NCI-H128 (cell line): ENCODE measurements at regions not wholly inside any gene's neighbourhood (a gene's known extent, or its start where the extent isn't known, plus 50 kb on each side); places are given as distances from the start of the nearest gene placed in this dataset.
"Not testable (repeated sequence)": the region's sequence is repeated elsewhere in the genome, so short reads cannot be mapped to it uniquely, and the experiment has no call there.

Source experiments
- DNase-seq: peaks from one replicate; lab custom pipeline; 2025; ENCODE audit not compliant: unreplicated experiment; lab: John Stamatoyannopoulos, UW

DNA sequence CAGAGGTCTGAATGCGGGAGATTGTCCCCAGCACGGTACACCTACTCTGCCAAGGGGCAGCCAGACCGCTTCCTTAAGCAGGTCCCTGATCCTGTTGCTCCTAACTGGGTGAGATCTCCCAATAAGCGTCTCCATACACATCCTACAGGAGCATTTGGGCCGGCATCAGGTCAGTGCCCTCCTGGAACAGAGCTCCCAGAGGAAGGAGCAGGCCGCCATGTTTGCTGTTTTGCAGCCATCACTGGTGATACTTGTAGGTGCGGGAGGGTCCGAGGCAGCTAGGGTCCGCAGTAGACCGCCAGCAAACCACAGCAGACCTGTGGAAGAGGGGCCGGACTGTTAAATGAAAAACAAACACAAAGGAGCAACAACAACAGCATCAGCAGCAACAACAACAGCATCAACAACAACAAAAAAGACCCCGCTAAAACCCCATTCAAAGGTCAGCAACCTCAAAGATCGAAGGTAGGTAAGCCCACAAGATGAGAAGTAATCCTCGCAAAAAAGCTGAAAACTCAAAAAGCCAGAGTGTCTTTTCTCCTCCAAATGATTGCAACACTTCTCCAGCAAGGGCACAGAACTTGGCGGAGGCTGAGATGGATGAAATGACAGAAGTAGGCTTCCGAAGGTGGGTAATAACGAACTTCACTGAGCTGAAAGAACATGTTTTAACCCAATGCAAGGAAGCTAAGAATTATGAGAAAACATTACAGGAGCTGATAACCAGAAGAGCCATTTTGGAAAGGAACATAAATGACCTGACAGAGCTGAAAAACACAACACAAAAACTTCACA, 79.0 kb upstream of the CDH7 start:
- no peak for DNase-seq

DNA sequence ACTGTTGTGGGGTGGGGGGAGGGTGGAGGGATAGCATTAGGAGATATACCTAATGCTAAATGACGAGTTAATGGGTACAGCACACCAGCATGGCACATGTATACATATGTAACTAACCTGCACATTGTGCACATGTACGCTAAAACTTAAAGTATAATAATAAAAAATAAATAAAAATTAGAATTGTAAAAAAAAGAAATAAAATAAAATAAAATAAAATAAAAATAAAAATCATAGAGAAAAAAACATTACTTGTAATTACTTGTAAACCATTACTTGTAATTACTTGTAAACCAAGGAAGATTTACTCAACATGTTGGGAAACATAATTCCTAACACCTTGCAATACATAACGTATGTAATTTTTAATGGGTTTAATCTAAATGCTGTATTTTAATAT, 80.7 kb upstream of the CDH7 start:
- DNase-seq = not testable (repeated sequence)

DNA sequence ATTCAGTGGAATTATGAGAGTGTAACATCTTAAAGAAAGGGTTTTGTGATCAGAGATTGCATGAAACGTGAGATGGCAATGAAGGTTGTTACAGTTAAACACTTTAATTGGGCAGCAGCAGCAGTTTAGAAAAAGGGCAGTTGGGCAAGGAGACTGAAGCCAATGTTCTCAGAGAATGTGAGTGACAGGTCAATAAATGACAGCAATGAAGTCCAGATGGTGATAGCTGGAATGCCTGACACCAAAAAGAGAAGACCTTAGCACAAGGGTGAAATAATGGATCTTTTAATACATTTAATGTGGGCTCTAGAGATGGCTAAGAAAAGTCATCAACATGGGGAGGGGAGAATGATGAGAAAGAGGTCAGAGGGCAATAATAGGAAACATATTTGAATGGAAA, 89.4 kb upstream of the CDH7 start:
- no peak for DNase-seq

DNA sequence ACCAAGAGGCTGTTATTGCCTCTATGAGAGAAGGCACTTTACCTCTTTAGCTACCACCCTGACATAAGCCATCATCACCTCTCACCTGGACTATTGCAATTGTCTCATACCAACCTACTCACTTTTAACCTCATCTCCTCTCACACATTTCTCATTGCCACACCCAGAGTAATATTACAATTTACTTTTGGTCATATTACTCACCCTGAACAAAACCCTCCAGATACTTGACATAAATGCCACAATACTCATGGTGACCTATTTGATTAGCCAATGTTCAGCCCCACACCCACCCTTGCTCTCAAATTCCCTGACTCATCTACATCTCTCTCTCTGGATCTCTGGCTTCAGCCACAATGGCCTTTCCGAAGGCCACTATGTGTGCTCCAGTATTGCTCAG, 90.9 kb upstream of the CDH7 start:
- no peak for DNase-seq

DNA sequence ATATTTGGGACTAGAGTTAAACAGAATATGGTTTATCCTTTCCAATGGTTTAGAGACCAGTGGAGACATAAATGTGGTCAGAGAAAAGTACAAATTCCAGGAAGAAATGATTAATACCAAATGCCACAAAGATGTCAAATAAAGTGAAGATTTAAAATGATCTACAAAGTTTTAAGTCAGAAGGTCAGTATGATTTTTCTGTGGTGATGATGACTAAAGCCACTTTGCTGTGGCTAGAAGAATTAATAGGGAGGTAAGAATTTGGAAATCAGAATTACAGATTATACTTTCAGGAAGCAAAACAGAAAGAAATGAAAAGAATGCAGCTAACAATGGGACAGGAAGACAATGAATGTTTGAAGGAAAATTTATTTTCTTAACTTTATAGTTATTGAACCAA, 91.5 kb upstream of the CDH7 start:
- no peak for DNase-seq

DNA sequence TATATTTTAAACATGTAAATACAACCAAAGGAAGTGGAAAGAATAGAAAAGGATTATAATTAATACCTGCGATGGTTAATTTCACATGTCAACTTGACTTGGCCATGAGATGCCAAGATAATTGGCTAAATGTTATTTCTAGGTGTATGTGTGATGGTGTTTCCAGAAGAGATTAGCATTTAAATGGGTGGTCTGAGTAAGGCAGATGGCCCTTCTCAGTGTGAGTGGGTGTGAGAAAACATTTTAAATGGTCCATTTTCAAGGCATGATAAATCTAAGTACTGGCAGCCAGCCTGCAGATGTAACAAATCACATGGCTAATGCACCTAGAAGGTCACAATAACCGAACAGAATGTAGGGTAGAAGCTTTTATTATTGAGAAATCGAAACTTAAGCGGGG, 99.6 kb upstream of the CDH7 start:
- no peak for DNase-seq

DNA sequence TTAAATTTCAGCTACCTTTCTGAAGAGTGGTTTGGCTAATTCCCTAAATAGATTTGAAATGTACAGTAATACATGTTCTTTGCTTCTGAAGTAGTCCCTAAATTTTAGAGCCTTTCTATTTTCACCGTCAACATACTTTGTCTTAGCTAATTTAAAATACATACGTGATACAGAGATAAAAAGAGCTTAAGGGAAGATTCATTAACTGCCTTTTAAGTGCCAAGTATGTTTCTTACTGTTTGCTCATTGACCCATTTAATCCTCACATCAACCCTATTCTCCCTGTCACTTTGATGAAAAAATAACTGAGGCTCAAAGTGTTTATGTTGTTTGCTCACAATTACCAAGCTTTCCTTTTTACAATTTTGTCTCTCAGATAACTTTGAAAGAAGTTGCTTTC, 118.6 kb upstream of the CDH7 start:
- DNase-seq = no peak

DNA sequence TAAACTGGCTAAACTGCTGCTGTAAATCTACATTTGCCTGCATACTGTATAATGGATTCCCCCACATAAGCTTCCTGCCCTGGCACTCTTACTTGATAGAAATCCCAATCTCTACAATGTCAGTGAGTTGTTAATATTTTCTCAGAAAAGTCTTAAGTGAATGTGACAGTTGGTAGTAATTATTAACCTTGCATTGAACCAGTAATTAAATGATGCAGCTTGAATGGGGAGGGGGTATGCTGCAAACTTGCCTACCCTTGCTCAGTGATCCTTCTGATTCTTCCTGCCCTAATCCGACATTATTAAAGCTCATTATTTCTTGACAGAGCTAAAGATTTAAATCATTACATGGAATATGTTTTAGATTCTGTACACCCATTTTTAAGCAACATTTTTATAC, 119.0 kb upstream of the CDH7 start:
- no peak for DNase-seq

DNA sequence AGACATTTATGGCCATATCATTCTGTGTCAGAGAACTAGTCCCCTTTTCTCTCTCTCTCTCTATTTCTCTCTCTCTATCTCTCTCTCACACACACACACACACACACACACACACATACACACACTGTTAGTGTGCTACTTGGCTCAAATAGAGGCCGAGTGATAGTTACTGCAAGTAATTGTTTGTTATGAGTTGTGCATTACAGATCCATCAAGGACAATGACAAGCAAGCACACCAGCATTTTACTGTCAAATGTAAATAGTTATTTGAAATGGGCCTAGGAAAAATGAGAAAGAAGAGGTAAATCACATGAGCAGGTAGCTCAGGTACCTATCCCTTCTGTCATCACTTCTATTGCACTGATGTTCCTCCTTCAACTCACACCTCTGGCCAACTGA, 122.4 kb upstream of the CDH7 start:
- DNase-seq = no peak

DNA sequence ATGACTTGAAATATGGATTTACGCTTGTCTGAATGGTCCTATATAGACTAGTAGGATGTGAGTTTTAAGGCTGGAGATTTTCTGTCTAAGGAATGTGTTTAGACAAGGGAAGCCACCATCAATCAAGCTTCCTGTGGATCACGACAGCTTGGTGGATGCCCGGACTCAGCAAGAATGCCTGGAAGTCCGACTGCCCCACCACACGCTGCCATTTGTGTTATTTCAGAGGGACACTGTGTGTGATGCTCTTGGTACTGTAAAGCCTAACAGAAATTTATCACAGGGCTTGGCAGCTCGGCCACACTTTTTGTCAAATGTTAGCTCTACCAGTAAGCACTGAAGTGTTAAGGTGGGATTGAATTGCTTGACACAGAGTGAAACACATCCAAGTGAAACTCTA, 127.1 kb upstream of the CDH7 start:
- no peak for DNase-seq

DNA sequence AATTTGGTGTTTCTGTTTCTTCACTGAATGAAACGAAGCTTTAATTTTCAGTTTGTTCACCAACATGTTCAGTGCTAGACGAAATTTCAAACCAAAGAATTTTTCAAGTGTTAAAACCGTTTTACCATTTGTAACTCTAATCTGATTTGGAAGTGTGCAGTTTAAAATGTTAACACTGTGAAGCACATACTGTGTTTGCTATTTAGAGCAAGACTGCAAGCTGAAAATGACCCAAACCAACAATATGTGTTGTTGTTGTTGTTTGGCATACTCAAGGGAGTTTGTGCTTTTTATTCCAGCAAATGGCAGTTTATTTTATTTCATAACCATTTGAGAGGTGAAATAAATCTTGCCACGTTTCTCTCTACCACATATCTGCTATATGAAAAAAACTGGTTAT, 128.4 kb upstream of the CDH7 start:
- DNase-seq = no peak

DNA sequence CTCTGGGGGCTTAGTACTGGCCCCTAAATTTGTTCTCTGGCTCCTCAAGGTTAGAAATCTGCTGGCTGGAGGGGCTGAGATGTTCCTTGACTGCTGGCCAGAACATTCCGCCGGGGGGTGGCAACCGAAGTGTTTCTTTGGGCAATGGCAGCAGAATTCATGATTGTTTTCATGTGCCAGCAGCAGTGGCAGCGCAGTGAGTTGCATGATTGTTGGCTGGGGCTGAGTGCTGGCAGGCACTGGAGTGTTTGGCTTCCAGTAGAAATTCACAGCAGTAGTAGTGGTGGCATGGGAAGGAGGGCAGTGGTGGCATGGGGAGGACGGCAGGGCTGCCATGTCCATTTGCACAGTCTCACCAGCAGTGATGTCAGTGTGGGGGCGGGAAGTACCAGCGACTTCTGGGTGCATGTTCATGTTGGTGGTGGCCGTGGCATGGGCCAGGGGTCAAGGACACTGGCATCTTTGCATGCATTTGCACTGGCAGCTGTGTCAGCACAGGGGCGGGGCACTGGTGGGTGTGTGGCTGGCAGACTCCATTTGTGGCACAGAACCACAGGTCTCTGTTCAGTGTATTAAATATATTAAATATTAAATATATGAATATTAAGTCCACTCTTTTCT, 130.6 kb upstream of the CDH7 start:
- DNase-seq = no peak

DNA sequence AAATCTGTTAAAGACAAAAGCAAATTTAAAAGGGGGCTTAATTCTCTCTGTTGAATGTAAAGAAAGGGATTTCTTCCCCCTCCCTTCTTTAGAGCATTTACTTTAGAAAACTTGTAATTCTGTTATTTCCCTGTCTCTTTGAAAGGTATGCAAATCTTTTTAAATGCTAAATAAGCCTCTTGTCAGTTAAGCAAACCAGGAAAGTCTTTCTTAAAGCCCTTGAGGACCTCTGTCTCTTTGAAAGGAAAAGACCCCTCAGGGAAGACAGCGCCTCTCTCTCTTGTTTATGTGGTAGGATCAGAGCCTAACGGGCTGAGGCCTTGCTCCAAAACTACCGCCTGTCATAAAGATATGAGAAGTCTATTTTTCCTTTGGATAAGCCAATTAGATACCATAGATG, 139.9 kb upstream of the CDH7 start:
- DNase-seq = no peak

DNA sequence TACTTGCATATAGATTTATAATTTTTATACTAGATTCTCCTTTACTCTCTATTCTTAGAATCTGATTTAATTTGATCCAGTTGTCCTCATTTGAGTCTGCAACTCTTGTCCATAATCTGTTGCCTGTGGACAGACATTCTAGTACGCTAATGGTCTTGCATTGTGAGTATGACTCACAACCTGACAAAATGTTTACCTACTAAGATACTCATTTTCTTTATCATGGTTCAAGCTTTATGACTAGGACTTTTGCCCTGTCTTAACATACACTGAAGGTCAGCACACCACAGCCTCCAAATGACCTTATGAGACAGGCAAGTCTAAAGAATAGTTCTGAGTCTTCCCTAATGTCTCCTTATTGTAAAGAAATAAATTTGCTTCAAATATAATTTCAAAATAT, 142.3 kb upstream of the CDH7 start:
- DNase-seq = no peak

DNA sequence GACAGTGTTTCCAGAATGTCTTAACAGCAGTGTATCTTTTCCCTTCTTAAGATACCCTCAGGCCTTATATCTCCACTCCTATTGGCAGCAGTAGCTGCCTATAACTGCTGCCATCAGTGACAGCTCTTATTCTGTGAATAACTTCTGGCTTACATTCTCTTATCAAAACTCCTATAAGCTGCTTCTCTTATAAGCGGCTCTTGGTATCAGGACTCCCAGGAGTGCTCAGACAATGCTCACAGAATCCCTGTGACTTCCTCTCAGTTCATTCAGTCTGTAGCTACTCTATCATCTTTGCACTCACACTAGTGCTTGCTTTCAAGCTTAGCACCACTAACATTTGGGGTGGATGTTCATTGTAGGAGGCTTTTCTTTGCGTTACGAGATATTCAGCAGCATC, 143.7 kb upstream of the CDH7 start:
- no peak for DNase-seq

DNA sequence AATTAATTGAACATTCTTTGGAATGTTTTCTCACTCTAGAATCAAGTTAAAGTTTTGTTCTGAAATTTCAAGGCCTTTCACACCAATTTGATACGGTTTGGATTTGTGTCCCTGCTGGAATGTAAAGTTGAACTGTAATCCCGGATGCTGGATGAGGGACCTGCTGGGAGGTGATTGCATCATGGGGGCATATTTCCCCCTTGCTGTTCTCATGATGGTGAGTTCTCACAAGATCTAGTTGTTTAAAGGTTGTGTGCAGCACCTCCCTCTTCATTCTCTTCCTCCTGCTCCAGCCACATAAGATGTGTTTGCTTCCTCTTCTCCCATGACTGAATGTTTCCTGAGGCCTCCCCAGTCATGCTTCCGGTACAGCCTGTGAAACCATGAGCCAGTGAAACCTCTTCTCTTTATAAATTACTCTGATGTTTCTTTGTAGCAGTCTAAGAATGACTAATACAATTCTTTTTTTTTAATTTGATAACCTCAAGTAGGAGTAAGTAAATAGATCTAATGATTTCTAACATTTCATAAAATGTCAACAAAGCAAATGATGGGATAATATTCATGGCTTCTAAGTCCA, 144.2 kb upstream of the CDH7 start:
- DNase-seq = no peak

DNA sequence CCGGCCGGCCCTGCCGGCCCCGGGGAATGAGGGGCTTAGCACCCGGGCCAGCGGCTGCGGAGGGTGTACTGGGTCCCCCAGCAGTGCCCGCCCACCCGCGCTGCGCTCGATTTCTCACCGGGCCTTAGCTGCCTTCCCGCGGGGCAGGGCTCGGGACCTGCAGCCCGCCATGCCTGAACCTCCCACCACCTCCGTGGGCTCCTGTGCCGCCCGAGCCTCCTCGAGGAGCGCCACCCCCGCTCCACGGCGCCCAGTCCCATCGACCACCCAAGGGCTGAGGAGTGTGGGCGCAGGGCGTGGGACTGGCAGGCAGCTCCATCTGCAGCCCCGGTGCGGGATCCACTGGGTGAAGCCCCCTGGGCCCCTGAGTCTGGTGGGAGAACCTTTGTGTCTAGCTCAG, 145.5 kb upstream of the CDH7 start:
- DNase-seq = not testable (repeated sequence)

DNA sequence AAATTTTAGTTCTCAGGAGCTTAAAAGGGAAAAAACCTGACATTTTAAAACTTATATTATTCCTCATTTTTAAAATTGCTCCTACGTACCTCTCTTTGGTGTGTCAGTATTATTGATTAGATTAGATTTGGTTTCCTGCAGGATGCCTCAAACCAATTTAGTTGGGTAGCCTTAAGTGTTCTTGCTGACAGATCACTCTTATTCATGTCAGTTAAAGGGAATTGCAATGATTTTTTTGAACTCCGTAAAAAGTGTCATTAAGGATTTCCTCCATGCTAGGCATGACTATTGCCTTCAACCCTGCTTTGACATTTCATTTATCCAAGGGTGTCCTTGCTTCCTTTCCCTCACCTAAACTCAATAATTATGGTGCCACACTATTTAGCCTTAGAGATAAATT, 149.0 kb upstream of the CDH7 start:
- no peak for DNase-seq

DNA sequence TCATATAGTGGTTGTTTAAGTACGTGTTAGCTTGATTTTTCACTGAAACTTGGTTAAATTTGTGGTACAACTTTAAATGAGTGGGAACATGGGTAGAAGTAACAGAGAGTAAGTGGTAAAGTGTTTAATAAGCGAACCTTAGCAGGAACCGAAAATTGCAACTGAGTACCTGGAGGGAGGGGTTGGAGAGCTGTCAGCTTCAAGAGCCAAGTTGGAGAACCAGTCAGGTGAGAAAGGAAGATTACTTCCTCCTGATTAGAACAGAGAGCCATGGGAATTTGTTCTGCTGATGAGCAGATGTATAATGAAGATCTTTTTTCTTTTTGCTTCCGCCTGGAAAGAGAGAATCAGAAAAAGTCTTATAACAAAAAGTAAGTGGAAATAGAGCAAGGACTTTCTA, 158.4 kb upstream of the CDH7 start:
- no peak for DNase-seq

DNA sequence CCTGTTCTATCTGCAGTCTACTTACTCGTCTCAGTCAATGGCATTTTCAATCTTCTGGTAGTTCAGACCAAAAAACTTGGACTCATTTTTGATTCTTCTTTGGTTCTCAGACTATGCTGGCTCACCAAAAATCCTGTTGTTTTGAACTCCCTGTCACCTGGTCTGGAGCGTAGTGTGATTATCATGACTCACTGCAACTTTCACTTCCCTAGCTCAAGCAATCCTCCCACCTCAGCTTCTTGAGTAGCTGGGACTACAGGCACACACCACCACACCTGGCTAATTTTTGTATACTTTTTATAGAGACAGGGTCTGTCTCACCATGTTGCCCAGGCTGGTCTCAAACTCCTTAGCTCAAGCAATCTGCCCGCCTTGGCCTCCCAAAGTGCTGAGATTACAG, 163.3 kb upstream of the CDH7 start:
- DNase-seq = no peak

DNA sequence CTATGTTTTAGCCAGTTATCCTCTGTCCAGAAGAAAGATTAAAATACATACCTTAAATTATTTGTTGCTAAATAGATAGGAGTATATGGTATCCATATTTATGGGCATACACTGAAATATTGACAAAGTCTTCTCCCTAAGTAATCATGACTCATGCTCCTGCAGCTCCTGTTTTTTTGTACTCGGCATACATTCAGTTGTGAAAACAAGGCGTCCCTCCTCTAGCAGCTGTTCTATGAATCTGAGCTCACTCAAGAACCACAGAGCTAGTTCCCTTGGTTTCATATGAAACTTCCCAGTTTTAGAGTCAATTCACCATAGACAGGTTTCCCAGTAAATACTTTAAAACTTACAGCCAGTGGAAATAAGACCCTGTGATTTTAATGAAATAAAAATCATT, 168.7 kb upstream of the CDH7 start:
- DNase-seq = not testable (repeated sequence)

DNA sequence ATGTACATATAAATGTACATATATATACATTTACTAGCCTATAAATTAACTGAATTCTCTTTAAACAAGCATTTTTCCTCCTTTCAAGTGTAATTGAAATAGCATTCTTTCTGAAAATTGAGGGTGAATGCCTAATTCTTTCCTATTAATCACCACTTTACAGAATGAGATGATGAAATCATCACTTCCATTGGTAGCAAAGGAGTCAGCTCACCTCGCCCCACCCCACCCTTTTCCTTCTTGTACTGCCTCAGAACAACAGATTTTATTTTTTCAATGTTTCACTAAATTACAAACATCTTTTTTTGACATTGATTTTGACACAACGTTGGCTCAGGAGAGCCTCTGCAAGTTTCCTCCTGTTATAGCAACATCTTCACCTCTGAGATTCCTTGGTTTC, 181.9 kb upstream of the CDH7 start:
- DNase-seq = no peak

DNA sequence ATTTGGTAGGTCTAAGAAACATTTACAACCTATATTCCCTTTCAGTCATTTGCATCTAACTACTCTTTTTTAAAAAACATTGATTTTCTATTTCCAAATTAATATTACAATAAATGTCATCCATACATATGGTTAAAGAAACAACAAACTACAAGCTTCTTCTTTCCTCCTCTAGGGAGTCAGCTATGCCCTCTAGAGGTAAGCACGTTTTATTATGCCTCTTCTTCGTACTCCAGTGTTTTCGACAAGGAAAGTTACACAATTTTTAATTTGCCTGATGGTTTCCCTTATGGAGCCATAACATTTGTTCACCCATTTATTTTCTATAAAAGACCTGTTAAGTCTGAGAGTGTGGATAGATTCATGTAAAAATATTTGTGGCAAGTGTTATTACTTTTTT, 183.4 kb upstream of the CDH7 start:
- no peak for DNase-seq
